HG03442 (cell line): ENCODE measurements at regions not wholly inside any gene's neighbourhood (a gene's known extent, or its start where the extent isn't known, plus 50 kb on each side); places are given as distances from the start of the nearest gene placed in this dataset.

Source experiments
- ATAC-seq: cut with Tn5 transposase; IDR thresholded peaks from one replicate; pipeline ENCODE4 v1.9.1; 2021; ENCODE audit warnings: mild to moderate bottlenecking, moderate library complexity; ENCODE audit not compliant: unreplicated experiment

- no peak for ATAC-seq
Measured at GRCh38 chr16:55113210-55113609, 182.5 kb downstream of the IRX5 start.

- no peak for ATAC-seq
Measured at GRCh38 chr16:55115506-55115905, 184.8 kb downstream of the IRX5 start.

GRCh38 chr16:55116165-55116920, 185.7 kb downstream of the IRX5 start:
- no peak for ATAC-seq

- no peak for ATAC-seq
Measured at GRCh38 chr16:55118701-55119260, 188.1 kb downstream of the IRX5 start.

- no peak for ATAC-seq
Measured at GRCh38 chr16:55120408-55120807, 189.7 kb downstream of the IRX5 start.

- no peak for ATAC-seq
Measured at GRCh38 chr16:55120826-55121225, 190.2 kb downstream of the IRX5 start.

- no peak for ATAC-seq
Measured at GRCh38 chr16:55123652-55124051, 193.0 kb downstream of the IRX5 start.

- no peak for ATAC-seq
Measured at GRCh38 chr16:55125818-55126385, 195.2 kb downstream of the IRX5 start.

GRCh38 chr16:55126456-55126855, 195.8 kb downstream of the IRX5 start:
- no peak for ATAC-seq

GRCh38 chr16:55130456-55130855, 193.5 kb upstream of the IRX6 start:
- no peak for ATAC-seq

- ATAC-seq = no peak
Measured at GRCh38 chr16:55130911-55131310, 193.1 kb upstream of the IRX6 start.

GRCh38 chr16:55133654-55134053, 190.3 kb upstream of the IRX6 start:
- no peak for ATAC-seq

GRCh38 chr16:55136356-55137150, 187.4 kb upstream of the IRX6 start:
- no peak for ATAC-seq

GRCh38 chr16:55138298-55138697, 185.7 kb upstream of the IRX6 start:
- no peak for ATAC-seq

GRCh38 chr16:55142405-55142804, 181.6 kb upstream of the IRX6 start:
- no peak for ATAC-seq

GRCh38 chr16:55144651-55145050, 179.4 kb upstream of the IRX6 start:
- no peak for ATAC-seq

GRCh38 chr16:55145771-55146603, 178.0 kb upstream of the IRX6 start:
- ATAC-seq = no peak

- no peak for ATAC-seq
Measured at GRCh38 chr16:55146966-55147365, 177.0 kb upstream of the IRX6 start.

- no peak for ATAC-seq
Measured at GRCh38 chr16:55147396-55147795, 176.6 kb upstream of the IRX6 start.

GRCh38 chr16:55149622-55150021, 174.4 kb upstream of the IRX6 start:
- no peak for ATAC-seq
